Urinary bladder (tissue), 3 donors: ENCODE measurements at regions not wholly inside any gene's neighbourhood (a gene's known extent, or its start where the extent isn't known, plus 50 kb on each side); places are given as distances from the start of the nearest gene placed in this dataset.

ENCODE experiments used
- DNase-seq: peaks from one replicate; pipeline ENCODE4 v3.0.0-alpha.2; 2015; ENCODE audit errors: extremely low spot score
- H3K27ac ChIP-seq: one replicate; pipeline ENCODE4 v1.5.1; 2013; ENCODE audit warnings: low read depth, mild to moderate bottlenecking, moderate library complexity
- H3K36me3 ChIP-seq: one replicate; pipeline ENCODE4 v1.6.1; 2013; ENCODE audit warnings: mild to moderate bottlenecking, moderate library complexity; ENCODE audit not compliant: insufficient read depth
- H3K4me1 ChIP-seq: one replicate; pipeline ENCODE4 v1.6.1; 2013; ENCODE audit warnings: mild to moderate bottlenecking, moderate library complexity; ENCODE audit not compliant: insufficient read depth
- H3K4me3 ChIP-seq: one replicate; pipeline ENCODE4 v1.5.1; 2013; ENCODE audit warnings: low read depth, low read length
- WGBS: extraction: QIAGEN DNeasy Blood & Tissue Kit; methylation state at CpG from one replicate; pipeline ENCODE4 v1.1.7; 2013; 5-methylcytosine and 5-hydroxymethylcytosine counted together
- donor health status: healthy with polysubstance abuse.
- donor health status: healthy.

GRCh38 chr10:113219446-113219845 is 269.4 kb downstream of the TCF7L2 start:
- Histone ChIP-seq H3K4me3 (no peak overlapping the region), H3K27ac (no peak overlapping the region), H3K4me1 (no peaks in the 10 kb centered on the region), H3K36me3 (no peaks in the 10 kb centered on the region)
- no peak for DNase-seq
- 91% methylated on average over 7 of the region's 7 CpGs for WGBS

- Histone ChIP-seq H3K4me3 (no peak overlapping the region), H3K36me3 (no peaks in the 10 kb centered on the region), H3K27ac (no peak overlapping the region), H3K4me1 (no peaks in the 10 kb centered on the region)
- 58% methylated on average over 6 of the region's 6 CpGs for WGBS
- no peak for DNase-seq
These were observed 271.7 kb downstream of the TCF7L2 start for GRCh38 chr10:113221756-113222168.

- Histone ChIP-seq H3K4me1 (no peaks in the 10 kb centered on the region), H3K36me3 (no peaks in the 10 kb centered on the region), H3K27ac (no peak overlapping the region), H3K4me3 (no peak overlapping the region)
- 50% methylated on average over 12 of the region's 12 CpGs for WGBS
- no peak for DNase-seq
These were observed 272.2 kb downstream of the TCF7L2 start for GRCh38 chr10:113222207-113222606.

- H3K4me1 ChIP-seq, result no peaks in the 10 kb centered on the region
- H3K27ac ChIP-seq, result no peak overlapping the region
- no peak for DNase-seq
- no peaks in the 10 kb centered on the region for H3K36me3 ChIP-seq
- no peak overlapping the region for H3K4me3 ChIP-seq
- 92% methylated on average over 2 of the region's 2 CpGs for WGBS
These were observed 275.3 kb downstream of the TCF7L2 start for GRCh38 chr10:113225364-113225763.

- H3K36me3 ChIP-seq, result no peaks in the 10 kb centered on the region
- no peak overlapping the region for H3K27ac ChIP-seq
- 92% methylated on average over 11 of the region's 11 CpGs for WGBS
- no peaks in the 10 kb centered on the region for H3K4me1 ChIP-seq
- no peak for DNase-seq
- no peak overlapping the region for H3K4me3 ChIP-seq
These were observed 275.9 kb downstream of the TCF7L2 start for GRCh38 chr10:113225903-113226302.

GRCh38 chr10:113226399-113226798 is 276.4 kb downstream of the TCF7L2 start:
- DNase-seq, result no peak
- 85% methylated on average over 8 of the region's 8 CpGs for WGBS
- no peaks in the 10 kb centered on the region for H3K36me3 ChIP-seq
- H3K4me3 ChIP-seq, result no peak overlapping the region
- no peak overlapping the region for H3K27ac ChIP-seq
- no peaks in the 10 kb centered on the region for H3K4me1 ChIP-seq

- DNase-seq, result no peak
- no peaks in the 10 kb centered on the region for H3K4me1 ChIP-seq
- WGBS, result 78% methylated on average over 8 of the region's 8 CpGs
- H3K4me3 ChIP-seq, result no peak overlapping the region
- H3K27ac ChIP-seq, result no peak overlapping the region
- no peaks in the 10 kb centered on the region for H3K36me3 ChIP-seq
These were observed 276.9 kb downstream of the TCF7L2 start for GRCh38 chr10:113226831-113227445.

- no peak for DNase-seq
- H3K36me3 ChIP-seq, result no peaks in the 10 kb centered on the region
- no peaks in the 10 kb centered on the region for H3K4me1 ChIP-seq
- H3K27ac ChIP-seq, result no peak overlapping the region
- H3K4me3 ChIP-seq, result no peak overlapping the region
- WGBS, result 77% methylated on average over 7 of the region's 7 CpGs
These were observed 278.5 kb downstream of the TCF7L2 start for GRCh38 chr10:113228530-113228929.

GRCh38 chr10:113230011-113230610 is 280.1 kb downstream of the TCF7L2 start:
- Histone ChIP-seq H3K4me3 (no peak overlapping the region), H3K36me3 (no peaks in the 10 kb centered on the region), H3K4me1 (no peaks in the 10 kb centered on the region), H3K27ac (no peak overlapping the region)
- WGBS, result 44% methylated on average over 6 of the region's 6 CpGs
- no peak for DNase-seq

GRCh38 chr10:113232928-113233511 is 283.0 kb downstream of the TCF7L2 start:
- Histone ChIP-seq H3K36me3 (no peaks in the 10 kb centered on the region), H3K27ac (no peak overlapping the region), H3K4me3 (no peak overlapping the region), H3K4me1 (no peaks in the 10 kb centered on the region)
- no peak for DNase-seq
- WGBS, result 90% methylated on average over 5 of the region's 5 CpGs

GRCh38 chr10:113234481-113234880 is 284.4 kb downstream of the TCF7L2 start:
- H3K36me3 ChIP-seq, result no peaks in the 10 kb centered on the region
- no peak overlapping the region for H3K27ac ChIP-seq
- 96% methylated on average over 3 of the region's 3 CpGs for WGBS
- no peak overlapping the region for H3K4me3 ChIP-seq
- no peaks in the 10 kb centered on the region for H3K4me1 ChIP-seq
- DNase-seq, result no peak

- 96% methylated on average over 4 of the region's 4 CpGs for WGBS
- H3K4me3 ChIP-seq, result no peak overlapping the region
- no peak overlapping the region for H3K27ac ChIP-seq
- DNase-seq, result no peak
- H3K4me1 ChIP-seq, result no peaks in the 10 kb centered on the region
- no peaks in the 10 kb centered on the region for H3K36me3 ChIP-seq
These were observed 285.5 kb downstream of the TCF7L2 start for GRCh38 chr10:113235508-113235907.

- no peak overlapping the region for H3K27ac ChIP-seq
- no peak overlapping the region for H3K4me3 ChIP-seq
- WGBS, result 89% methylated on average over 5 of the region's 5 CpGs
- no peak for DNase-seq
- no peaks in the 10 kb centered on the region for H3K36me3 ChIP-seq
- H3K4me1 ChIP-seq, result no peaks in the 10 kb centered on the region
These were observed 287.0 kb downstream of the TCF7L2 start for GRCh38 chr10:113236998-113237397.

GRCh38 chr10:113239566-113240350 is 289.7 kb downstream of the TCF7L2 start:
- no peaks in the 10 kb centered on the region for H3K36me3 ChIP-seq
- no peak overlapping the region for H3K27ac ChIP-seq
- H3K4me1 ChIP-seq, result no peaks in the 10 kb centered on the region
- no peak for DNase-seq
- no peak overlapping the region for H3K4me3 ChIP-seq
- WGBS, result 78% methylated on average over 7 of the region's 7 CpGs
